GM18520 (cell line): ENCODE measurements at regions not wholly inside any gene's neighbourhood (a gene's known extent, or its start where the extent isn't known, plus 50 kb on each side); places are given as distances from the start of the nearest gene placed in this dataset.
"Not testable (repeated sequence)": the region's sequence is repeated elsewhere in the genome, so short reads cannot be mapped to it uniquely, and the experiment has no call there.

ENCODE experiments used
- ATAC-seq: cut with Tn5 transposase; IDR thresholded peaks from one replicate; pipeline ENCODE4 v1.9.1; 2021; ENCODE audit not compliant: unreplicated experiment

DNA sequence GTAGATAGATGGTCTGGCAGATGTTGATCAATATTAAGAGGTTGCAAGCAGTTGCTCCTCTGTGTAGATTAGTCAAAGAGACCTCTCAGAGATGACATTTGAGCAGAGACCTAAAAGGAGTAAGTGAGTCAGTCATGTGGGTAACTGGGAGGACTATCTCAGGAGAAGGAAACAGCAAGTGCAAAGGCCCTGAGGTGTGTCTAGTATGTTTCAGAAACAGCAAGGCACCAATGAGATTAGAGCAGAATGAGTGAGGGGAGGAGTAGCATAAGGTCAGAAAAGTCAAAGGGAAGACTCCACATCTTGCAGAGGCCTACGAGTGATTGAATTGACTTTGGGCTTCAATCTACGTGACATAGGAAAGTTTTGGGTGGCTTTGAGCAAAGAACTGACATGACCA is 89.8 kb upstream of the COL1A2 start:
- ATAC-seq: no peak

DNA sequence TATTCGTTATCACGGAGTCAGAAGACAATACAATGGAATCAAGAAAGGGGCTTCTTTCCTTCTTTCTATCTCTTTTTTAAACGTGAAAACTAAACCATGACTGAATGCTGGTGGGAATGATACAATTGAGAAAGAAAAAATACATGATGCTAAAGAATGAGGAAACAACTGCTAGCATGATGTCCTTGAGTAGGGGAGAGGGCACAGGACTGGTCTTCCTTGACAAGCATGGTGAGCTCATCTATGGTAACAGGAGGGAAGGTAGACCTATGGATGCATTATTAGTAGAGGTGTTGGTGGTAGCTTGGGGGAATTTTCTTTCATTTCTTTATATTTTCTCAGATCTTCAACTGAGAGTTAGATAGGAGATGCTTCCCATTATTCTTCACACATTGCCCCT is 88.9 kb upstream of the COL1A2 start:
- no peak for ATAC-seq

DNA sequence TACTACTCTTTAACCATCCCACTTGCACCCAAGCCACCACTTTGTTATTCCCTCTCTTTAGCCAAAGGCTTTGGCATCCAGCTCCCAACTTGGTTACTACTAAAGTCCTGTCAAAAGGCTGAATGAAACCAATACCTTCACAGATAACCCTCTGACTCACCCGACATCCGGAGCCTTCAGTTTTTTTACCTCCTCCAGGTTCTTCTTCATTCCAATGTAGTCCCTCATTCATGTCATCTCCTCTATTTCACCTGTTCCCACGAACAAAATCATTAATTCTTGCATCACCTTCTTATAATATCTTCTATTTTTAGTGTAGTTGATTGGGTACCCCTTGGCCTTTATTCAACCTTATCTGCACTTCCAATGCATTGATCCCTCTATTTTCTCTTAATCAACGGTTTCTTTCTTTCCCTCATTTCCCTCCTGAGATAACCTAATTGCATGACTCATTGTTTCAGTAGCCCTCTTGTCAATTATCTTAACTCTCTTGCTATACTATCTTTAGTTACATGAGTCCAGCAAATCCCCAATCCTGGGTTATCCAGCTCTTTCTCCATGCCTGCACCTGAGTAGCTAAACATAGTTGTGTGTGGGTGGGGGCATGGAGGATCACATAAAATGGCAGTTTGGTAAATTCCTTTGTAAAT is 87.2 kb upstream of the COL1A2 start:
- no peak for ATAC-seq

DNA sequence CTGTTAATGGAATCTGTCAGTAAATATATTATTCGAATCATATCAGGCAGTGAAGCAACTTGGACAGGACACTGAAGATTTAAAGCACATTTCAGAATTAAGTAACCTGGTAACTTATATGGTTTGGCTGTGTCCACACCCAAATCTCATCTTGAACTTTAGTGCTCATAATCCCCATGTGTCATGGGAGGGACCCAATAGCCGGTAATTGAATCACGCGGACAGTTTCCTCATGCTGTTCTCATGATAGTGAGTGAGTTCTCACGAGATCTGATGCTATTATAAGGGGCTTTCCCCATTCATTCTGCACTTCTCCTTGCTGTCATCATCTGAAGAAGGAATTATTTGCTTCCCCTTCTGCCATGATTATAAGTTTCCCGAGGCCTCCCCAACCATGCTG is 83.2 kb upstream of the COL1A2 start:
- no peak for ATAC-seq

DNA sequence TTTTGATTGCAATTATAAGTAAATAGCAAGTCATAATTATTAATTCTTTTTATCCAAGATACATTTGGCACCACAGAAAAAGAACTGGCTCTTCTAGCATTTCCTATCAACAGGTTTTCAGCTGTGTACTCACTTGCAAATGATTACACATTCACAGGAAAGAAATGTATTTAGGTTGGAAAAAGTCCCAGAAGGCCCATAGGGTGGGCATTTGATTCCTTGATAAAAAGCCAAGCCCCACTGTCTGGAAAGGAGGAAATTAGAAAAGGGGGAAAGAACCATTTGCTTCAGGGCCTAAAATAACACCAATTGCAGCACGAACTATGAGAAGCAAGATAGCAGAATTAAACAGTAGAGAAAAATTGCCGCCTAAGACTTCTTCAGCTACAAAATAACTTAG is 80.8 kb upstream of the COL1A2 start:
- ATAC-seq: no peak

DNA sequence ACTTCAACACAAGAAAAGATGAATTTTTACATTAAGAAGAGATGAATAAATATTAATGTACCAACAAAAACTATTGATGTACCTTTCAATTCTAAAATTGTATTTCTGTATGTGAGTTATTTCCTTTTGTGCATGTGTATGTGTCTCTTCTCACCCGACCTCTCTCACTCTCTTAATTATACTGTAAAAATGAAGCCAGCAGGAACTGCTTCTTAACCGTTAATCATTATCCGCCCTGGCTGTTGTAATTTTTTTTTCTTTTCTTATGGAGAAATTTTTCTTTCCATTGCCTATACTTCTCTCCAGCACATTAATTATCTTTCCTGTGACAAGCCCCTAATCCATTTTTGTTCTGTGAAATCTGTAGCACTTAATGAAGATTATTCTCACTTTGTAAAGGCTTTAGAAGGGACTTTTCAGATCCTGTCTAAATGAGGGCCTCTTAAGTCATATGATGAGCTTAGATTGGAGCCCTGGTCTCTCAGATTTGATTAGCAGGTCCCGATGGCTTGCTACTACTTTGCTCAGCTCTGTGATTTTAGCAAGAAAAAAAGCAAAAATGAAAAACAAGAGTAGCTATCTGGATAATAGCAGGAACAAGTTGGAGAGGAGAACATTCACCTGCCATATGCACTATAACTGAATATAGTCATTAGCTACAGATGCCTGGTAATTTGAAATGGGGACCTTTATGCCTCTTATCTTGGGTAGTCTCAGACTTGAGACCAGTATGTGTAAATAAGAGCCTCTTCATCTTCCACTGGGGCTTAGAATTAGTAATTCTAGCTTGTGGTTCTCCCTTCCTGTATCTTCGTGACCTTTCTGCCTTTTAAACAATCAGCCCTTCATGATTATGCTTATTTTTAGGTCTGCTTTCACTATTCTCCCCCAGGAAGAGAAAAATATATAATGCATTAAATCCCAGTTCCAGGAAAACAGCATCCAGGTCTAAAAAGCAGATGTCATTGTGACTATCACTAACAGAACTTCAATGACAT is 80.0 kb upstream of the COL1A2 start:
- no peak for ATAC-seq

DNA sequence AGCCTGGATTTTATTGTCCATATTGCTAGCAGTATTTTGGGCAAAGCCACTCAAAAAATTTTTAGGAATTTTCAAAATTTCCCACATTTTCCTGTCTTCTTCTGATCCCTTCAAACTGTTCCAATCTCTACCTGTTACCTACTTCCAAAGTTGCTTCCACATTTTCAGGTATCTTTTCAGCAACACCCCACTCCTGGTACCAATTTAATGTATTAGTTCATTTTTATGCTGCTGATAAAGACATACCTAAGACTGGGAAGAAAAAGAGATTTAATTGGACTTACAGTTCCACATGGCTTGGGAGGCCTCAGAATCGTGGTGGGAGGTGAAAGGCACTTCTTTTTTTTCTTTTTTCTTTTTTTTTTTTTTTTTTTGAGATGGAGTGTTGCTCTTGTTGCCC is 73.6 kb upstream of the COL1A2 start:
- not testable (repeated sequence) for ATAC-seq

DNA sequence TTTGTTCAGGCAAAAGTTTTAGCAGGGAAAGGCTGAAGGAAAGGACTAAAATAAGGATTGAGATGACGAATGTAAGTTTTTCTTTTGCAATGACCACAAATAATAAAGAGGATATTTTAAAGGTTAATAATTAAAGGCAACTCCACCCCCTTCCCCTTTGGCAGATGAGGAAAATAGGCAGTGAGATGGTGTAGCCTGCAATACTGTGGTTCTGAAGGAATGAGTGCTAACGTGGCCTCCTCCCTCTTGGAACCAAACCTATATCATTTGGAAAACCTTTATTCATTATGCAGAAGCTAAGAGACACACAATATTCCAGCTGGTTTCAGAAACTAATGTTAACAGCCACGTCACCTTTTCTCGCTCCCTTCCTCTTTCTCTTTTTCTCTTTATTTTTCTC is 70.9 kb upstream of the COL1A2 start:
- ATAC-seq: no peak

DNA sequence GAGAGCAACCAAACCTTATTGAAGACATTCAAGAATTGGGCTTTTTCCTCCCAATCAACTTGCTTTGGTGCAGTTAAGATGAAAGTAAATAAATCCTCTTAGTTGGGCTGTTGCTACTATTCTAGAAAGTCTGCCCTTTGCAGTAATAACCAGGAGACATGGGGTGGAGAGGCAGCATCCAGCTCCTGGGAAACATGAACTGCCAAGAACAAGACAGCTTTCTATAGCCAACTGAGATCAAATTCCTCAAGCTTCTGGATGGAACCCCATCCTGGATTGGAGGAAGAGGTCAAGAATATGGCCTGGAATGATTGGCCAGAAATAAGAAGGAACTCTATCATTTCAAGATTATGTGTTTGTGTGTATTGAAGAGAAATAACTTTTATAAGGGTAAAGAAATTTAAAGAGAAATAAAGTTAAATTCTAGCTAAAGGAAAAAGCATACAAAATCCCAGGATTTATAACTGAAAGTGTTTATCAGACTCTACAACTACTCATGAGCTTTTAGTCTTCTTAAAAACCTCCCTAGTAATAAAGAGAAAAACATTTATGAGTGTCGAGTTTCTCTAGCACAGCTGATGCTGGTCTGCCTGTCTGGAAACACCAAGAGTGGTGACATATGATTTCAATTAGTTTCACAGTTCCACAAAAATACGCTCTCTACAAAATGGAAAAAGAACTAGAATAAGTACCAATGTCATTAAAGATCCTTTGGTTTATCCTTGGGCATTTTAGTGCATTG is 70.1 kb upstream of the COL1A2 start:
- ATAC-seq: no peak

DNA sequence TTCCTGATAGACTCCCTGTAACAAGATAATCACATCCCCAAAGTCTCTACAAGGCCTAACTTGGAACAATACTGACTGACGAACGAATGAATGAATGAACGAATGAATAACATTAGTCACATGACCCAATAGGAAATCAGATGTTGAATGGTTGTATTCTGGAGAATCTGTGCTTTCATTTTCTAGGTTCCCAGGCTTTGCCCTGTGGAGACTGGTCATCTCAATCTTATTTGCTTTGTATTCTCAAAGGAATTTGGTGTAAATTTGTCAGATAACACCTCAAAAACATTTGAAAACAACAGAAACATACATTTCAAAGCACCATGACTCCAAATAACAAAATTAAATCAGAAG is 69.6 kb upstream of the COL1A2 start:
- ATAC-seq: no peak

DNA sequence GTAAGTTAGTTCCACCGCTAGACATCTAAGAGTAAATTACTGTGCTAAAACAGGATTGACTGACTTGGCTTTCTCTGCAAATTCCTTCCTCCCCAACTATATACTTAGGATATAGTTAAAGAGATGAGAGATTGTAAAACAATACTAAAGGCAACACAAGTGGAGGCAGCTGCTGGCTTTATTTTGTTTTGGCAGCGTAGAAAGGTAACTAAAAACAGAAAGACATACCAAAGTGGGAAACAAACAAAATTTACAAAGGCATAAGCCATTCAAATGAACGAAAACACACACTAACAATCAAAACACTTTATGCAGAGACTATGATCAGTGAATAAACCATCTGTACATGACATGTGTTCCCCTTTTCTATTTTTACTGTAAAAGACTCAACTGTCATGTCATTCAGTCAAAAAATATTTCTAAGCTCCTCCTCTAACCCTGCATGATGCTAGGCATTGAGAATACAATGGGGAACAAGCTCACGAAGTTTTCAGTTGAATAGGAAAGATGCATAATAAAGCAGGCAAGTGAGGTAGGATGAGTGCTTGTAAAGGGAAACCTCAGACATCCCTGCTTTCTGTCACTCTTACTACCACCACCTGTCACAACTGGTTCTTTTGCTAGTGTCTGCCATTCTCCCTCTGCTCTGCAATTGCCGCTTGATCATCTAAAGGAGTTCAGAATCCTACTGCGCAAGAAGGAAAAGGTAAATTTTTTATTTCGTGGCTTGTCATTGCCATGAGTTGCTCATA is 64.2 kb upstream of the COL1A2 start:
- no peak for ATAC-seq

DNA sequence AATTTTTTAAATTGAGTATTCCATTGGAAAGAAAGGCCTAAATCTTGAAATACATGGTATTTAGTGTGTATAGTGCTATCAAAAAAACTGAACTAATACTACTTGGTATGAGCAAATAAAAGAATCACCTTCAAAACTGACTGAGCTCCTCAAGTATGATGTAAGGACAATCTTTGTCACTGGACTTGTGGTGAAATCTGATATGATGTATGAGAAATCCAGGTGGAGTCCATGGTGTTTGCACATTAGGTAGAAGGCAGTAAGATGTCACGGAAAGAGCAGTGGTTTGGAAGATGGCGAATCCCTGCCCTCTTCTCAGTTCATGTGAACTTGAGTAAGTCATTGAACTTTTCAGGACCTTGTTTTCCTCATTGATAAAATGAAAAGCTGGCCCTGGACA is 62.1 kb upstream of the COL1A2 start:
- ATAC-seq: no peak

DNA sequence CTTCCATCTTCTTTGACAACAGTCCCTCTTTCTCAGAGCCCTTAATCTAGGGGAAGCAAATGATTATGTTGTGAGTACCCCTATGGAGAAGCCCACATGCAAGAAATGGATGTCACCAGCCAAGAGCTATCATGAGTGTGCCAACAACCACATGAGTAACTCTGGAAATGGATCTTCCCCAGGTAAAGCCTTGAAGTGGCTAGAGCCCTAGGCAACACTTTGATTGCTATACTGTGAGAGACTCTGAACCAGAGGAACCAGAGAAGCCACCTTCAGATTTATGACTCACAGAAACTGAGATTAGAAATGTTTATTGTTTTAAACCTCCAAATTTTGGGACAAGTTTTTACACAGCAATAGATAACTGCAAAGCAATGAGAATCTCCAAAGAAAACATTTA is 60.9 kb upstream of the COL1A2 start:
- ATAC-seq: no peak

DNA sequence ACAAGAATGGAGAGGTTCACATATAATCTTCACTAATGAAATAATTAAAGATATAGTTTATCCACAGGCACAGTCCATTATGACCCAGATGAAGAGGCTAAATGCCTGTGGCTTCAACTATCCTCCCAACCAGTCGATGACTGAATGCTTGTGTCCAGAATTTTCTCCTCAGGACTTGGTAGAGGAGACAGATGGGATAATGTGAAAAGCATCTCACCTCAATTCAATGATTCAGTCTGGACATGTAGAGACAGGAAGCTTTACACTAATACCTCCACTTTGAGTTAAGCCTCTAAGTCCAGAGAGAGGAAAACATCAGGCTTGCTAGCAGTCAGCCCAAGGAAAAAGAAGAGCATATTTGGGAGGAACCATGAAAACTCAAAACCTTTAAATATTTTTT is 59.1 kb upstream of the COL1A2 start:
- no peak for ATAC-seq

DNA sequence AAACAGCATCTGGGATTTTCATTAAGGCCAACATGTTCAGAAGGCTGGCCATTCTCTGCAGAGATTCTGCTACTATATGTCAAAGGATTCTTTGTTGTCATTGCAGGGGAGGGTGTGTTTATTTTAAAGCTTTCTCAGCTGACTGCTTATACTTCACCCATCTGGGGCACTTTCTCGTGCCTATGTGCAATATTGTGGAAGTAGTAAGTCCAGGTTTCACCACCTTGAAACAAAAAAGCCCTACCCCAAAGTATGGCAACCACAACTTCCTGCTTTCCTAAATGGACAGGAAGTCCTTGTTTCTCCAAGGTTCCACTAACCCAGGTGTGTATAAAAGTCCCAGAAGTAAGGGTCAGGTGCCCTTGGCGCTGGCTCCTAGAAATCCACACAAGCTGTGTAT is 58.7 kb upstream of the COL1A2 start:
- ATAC-seq: no peak

DNA sequence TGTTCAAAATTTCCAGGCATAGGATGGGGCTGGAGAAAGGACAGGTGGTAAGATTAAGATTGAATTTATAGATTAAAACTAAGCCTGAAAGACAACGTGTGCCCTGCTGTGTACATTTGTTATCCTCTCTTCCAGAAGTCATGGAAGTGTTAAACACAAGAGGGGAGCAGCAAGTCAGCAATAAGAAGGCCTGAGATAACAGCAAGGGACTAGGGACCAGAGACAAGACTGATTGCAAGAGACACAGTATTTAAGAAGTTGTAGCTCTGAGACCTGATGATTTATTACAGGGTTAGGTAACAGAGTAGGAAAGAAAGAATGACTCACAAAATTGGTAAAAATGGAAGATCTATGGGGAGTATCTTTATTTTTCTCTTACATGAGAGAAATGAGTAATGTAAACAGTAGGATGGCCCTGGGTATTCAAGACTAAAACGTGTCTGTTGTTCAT is 55.7 kb upstream of the COL1A2 start:
- no peak for ATAC-seq

DNA sequence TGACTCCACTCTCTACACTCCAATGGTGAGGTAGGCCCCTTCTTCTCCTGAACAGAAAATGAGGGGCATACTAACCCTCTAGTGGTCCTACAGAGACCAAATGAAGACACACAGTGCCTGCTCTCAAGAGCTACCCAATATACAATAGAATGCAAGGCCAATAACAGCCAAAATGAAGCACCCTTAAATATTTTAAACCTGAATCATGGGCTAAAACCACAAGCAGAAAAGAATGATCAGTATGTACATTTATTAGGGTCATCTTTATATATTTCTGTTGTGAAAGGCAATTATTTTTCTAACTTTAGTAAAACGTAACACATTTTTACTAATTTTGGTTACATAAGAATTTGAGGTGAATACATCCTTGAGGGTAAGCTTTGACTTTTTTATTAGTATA is 49.9 kb upstream of the COL1A2 start:
- ATAC-seq: no peak
